Activated CD4-positive, alpha-beta T cell treated with anti-CD3 and anti-CD28 coated beads for 36 hours (primary cell): ENCODE measurements at regions not wholly inside any gene's neighbourhood (a gene's known extent, or its start where the extent isn't known, plus 50 kb on each side); places are given as distances from the start of the nearest gene placed in this dataset.
"Not testable (repeated sequence)": the region's sequence is repeated elsewhere in the genome, so short reads cannot be mapped to it uniquely, and the experiment has no call there.

ENCODE experiments used
- ATAC-seq: fragments of 200-7000 bp; cut with Tn5 transposase; one replicate; pipeline ENCODE4 v1.10.0; 2021; ENCODE audit warnings: mild to moderate bottlenecking, moderate library complexity
- CTCF ChIA-PET: fragments of 350-600 bp; sonication (Branson Sonifier 250); formaldehyde crosslinking; loops from one replicate; lab custom pipeline; 2021; ENCODE audit warnings: antibody characterized with exemption; lab: Charles Lee
- POLR2A ChIA-PET: fragments of 350-600 bp; sonication (Branson Sonifier 250); formaldehyde crosslinking; loops from one replicate; lab custom pipeline; 2021; ENCODE audit warnings: antibody characterized with exemption, inconsistent platforms; lab: Charles Lee
- DNase-seq: peaks from one replicate; pipeline ENCODE4 v3.0.0-alpha.2; 2020
- H3K27ac Mint-ChIP-seq: one replicate; pipeline ENCODE4 v1.8.0; 2021; ENCODE audit warnings: mixed read lengths
- H3K27me3 Mint-ChIP-seq: one replicate; pipeline ENCODE4 v1.8.0; 2021; ENCODE audit warnings: mixed read lengths
- H3K36me3 Mint-ChIP-seq: one replicate; pipeline ENCODE4 v1.8.0; 2021; ENCODE audit warnings: low read depth, mixed read lengths
- H3K4me1 Mint-ChIP-seq: one replicate; pipeline ENCODE4 v1.8.0; 2021; ENCODE audit warnings: mixed read lengths
- H3K4me3 Mint-ChIP-seq: one replicate; pipeline ENCODE4 v1.8.0; 2021; ENCODE audit warnings: mild to moderate bottlenecking, moderate library complexity, mixed read lengths
- H3K9me3 Mint-ChIP-seq: one replicate; pipeline ENCODE4 v1.8.0; 2021; ENCODE audit warnings: low read depth, mixed read lengths
- intact Hi-C, 2 experiments: fragments of 100-400 bp; cut with DNase I in 1 of 2; cut with micrococcal nuclease in 1 of 2; formaldehyde crosslinking; loops; one replicate each; pipeline versions ENCODE4 v1.14.2 to v1.15.1; 2022 to 2024; cut with DNase I, micrococcal nuclease

- H3K4me1 Mint-ChIP-seq, ATAC-seq, CTCF ChIA-PET, H3K36me3 Mint-ChIP-seq, POLR2A ChIA-PET, H3K9me3 Mint-ChIP-seq, H3K27ac Mint-ChIP-seq, H3K27me3 Mint-ChIP-seq, intact Hi-C loops, DNase-seq, H3K4me3 Mint-ChIP-seq: not testable (repeated sequence)
Observed at GRCh38 chr1:2851918-2852317, 50.4 kb upstream of the TTC34 start.

GRCh38 chr1:2853711-2854110, 52.2 kb upstream of the TTC34 start:
- no peaks in the 10 kb centered on the region for H3K4me1 Mint-ChIP-seq
- H3K9me3 Mint-ChIP-seq: no peaks in the 10 kb centered on the region
- ChIA-PET CTCF (no interaction called here), POLR2A (no interaction called here)
- H3K27me3 Mint-ChIP-seq: no peaks in the 10 kb centered on the region
- no peak overlapping the region for H3K27ac Mint-ChIP-seq
- no peaks in the 10 kb centered on the region for H3K36me3 Mint-ChIP-seq
- ATAC-seq (no peak), DNase-seq (no peak)
- H3K4me3 Mint-ChIP-seq: no peak overlapping the region
- intact Hi-C loops: no loop called here

- H3K4me1 Mint-ChIP-seq: no peaks in the 10 kb centered on the region
- H3K27ac Mint-ChIP-seq: no peak overlapping the region
- H3K9me3 Mint-ChIP-seq: no peaks in the 10 kb centered on the region
- no peak overlapping the region for H3K4me3 Mint-ChIP-seq
- CTCF ChIA-PET: interaction anchor here (0.6 kb wide), 1 partner anchor 394 kb away, joined by 3 read pairs; no protein-coding TSS in a partner anchor
- intact Hi-C loops: no loop called here
- H3K36me3 Mint-ChIP-seq: no peaks in the 10 kb centered on the region
- POLR2A ChIA-PET: no interaction called here
- H3K27me3 Mint-ChIP-seq: no peaks in the 10 kb centered on the region
- ATAC-seq (no peak), DNase-seq (no peak)
Observed at GRCh38 chr1:2854151-2854550, 52.7 kb upstream of the TTC34 start.

- ChIA-PET POLR2A (no interaction called here), CTCF (interaction anchor here (0.6 kb wide), 1 partner anchor 394 kb away, joined by 3 read pairs; no protein-coding TSS in a partner anchor)
- H3K4me3 Mint-ChIP-seq: no peak overlapping the region
- no peaks in the 10 kb centered on the region for H3K27me3 Mint-ChIP-seq
- ATAC-seq (no peak), DNase-seq (no peak)
- no peaks in the 10 kb centered on the region for H3K4me1 Mint-ChIP-seq
- H3K27ac Mint-ChIP-seq: no peak overlapping the region
- no peaks in the 10 kb centered on the region for H3K36me3 Mint-ChIP-seq
- H3K9me3 Mint-ChIP-seq: no peaks in the 10 kb centered on the region
- intact Hi-C loops: no loop called here
Observed at GRCh38 chr1:2854611-2855010, 53.1 kb upstream of the TTC34 start.

- no peak for DNase-seq
- H3K27ac Mint-ChIP-seq: no peak overlapping the region
- H3K27me3 Mint-ChIP-seq: no peaks in the 10 kb centered on the region
- ATAC-seq: no peak
- H3K9me3 Mint-ChIP-seq: no peaks in the 10 kb centered on the region
- H3K4me3 Mint-ChIP-seq: no peak overlapping the region
- no peaks in the 10 kb centered on the region for H3K4me1 Mint-ChIP-seq
- CTCF ChIA-PET: no interaction called here
- no peaks in the 10 kb centered on the region for H3K36me3 Mint-ChIP-seq
- POLR2A ChIA-PET: no interaction called here
- intact Hi-C loops: no loop called here
Observed at GRCh38 chr1:2855206-2856065, 53.9 kb upstream of the TTC34 start.

GRCh38 chr1:2856066-2856390, 54.5 kb upstream of the TTC34 start:
- ChIA-PET CTCF (no interaction called here), POLR2A (no interaction called here)
- Mint-ChIP-seq H3K36me3 (no peaks in the 10 kb centered on the region), H3K4me3 (no peak overlapping the region), H3K9me3 (no peaks in the 10 kb centered on the region), H3K27me3 (no peaks in the 10 kb centered on the region), H3K4me1 (no peaks in the 10 kb centered on the region), H3K27ac (no peak overlapping the region)
- no peak for DNase-seq
- no peak for ATAC-seq
- intact Hi-C loops: no loop called here

GRCh38 chr1:2856676-2857375, 55.3 kb upstream of the TTC34 start:
- no peaks in the 10 kb centered on the region for H3K9me3 Mint-ChIP-seq
- CTCF ChIA-PET: no interaction called here
- ATAC-seq: no peak
- no peak overlapping the region for H3K4me3 Mint-ChIP-seq
- no peaks in the 10 kb centered on the region for H3K36me3 Mint-ChIP-seq
- no peak for DNase-seq
- H3K27ac Mint-ChIP-seq: no peak overlapping the region
- POLR2A ChIA-PET: no interaction called here
- intact Hi-C loops: no loop called here
- H3K27me3 Mint-ChIP-seq: no peaks in the 10 kb centered on the region
- no peaks in the 10 kb centered on the region for H3K4me1 Mint-ChIP-seq

GRCh38 chr1:2857521-2857920, 56.0 kb upstream of the TTC34 start:
- H3K27me3 Mint-ChIP-seq: no peaks in the 10 kb centered on the region
- no peak overlapping the region for H3K27ac Mint-ChIP-seq
- intact Hi-C loops: no loop called here
- DNase-seq: no peak
- ATAC-seq: no peak
- H3K9me3 Mint-ChIP-seq: no peaks in the 10 kb centered on the region
- H3K36me3 Mint-ChIP-seq: no peaks in the 10 kb centered on the region
- ChIA-PET CTCF (no interaction called here), POLR2A (no interaction called here)
- H3K4me3 Mint-ChIP-seq: no peak overlapping the region
- H3K4me1 Mint-ChIP-seq: no peaks in the 10 kb centered on the region

- CTCF ChIA-PET: no interaction called here
- ATAC-seq (no peak), DNase-seq (no peak)
- Mint-ChIP-seq H3K36me3 (no peaks in the 10 kb centered on the region), H3K9me3 (no peaks in the 10 kb centered on the region), H3K4me3 (no peak overlapping the region), H3K27me3 (no peaks in the 10 kb centered on the region), H3K27ac (no peak overlapping the region), H3K4me1 (no peaks in the 10 kb centered on the region)
- POLR2A ChIA-PET: no interaction called here
- intact Hi-C loops: no loop called here
Observed at GRCh38 chr1:2858676-2859075, 57.2 kb upstream of the TTC34 start.

GRCh38 chr1:2859219-2859880, 57.9 kb upstream of the TTC34 start:
- no peak overlapping the region for H3K27ac Mint-ChIP-seq
- H3K9me3 Mint-ChIP-seq: no peaks in the 10 kb centered on the region
- intact Hi-C loops: no loop called here
- ChIA-PET POLR2A (no interaction called here), CTCF (no interaction called here)
- no peaks in the 10 kb centered on the region for H3K27me3 Mint-ChIP-seq
- H3K4me3 Mint-ChIP-seq: no peak overlapping the region
- DNase-seq (no peak), ATAC-seq (no peak)
- H3K36me3 Mint-ChIP-seq: no peaks in the 10 kb centered on the region
- H3K4me1 Mint-ChIP-seq: no peaks in the 10 kb centered on the region

- ATAC-seq (no peak), DNase-seq (no peak)
- no peak overlapping the region for H3K4me3 Mint-ChIP-seq
- no peak overlapping the region for H3K27ac Mint-ChIP-seq
- intact Hi-C loops: no loop called here
- H3K27me3 Mint-ChIP-seq: no peaks in the 10 kb centered on the region
- ChIA-PET CTCF (interaction anchor here (0.5 kb wide), 1 partner anchor 1488 kb away, joined by 3 read pairs; no protein-coding TSS in a partner anchor), POLR2A (no interaction called here)
- no peaks in the 10 kb centered on the region for H3K4me1 Mint-ChIP-seq
- no peaks in the 10 kb centered on the region for H3K9me3 Mint-ChIP-seq
- H3K36me3 Mint-ChIP-seq: no peaks in the 10 kb centered on the region
Observed at GRCh38 chr1:2859881-2860430, 58.5 kb upstream of the TTC34 start.
